Memory B cell (primary cell): ENCODE measurements at regions not wholly inside any gene's neighbourhood (a gene's known extent, or its start where the extent isn't known, plus 50 kb on each side); places are given as distances from the start of the nearest gene placed in this dataset.

ENCODE experiments used
- ATAC-seq: fragments of 150-1000 bp; cut with Tn5 transposase; 2 replicates; pipeline ENCODE4 v1.10.0; 2021; ENCODE audit warnings: low read depth, mild to moderate bottlenecking, moderate library complexity
- DNase-seq, 2 donors: peaks; one replicate each; pipeline ENCODE4 v3.0.0; 2022; ENCODE audit warnings: low spot score in 2 of 2
- H3K27ac Mint-ChIP-seq: one replicate; pipeline ENCODE4 v1.8.0; 2022; ENCODE audit warnings: mild to moderate bottlenecking, moderate library complexity, mixed read lengths
- H3K27me3 Mint-ChIP-seq: one replicate; pipeline ENCODE4 v1.8.0; 2022; ENCODE audit warnings: mixed read lengths
- H3K36me3 Mint-ChIP-seq: one replicate; pipeline ENCODE4 v1.8.0; 2022; ENCODE audit warnings: mild to moderate bottlenecking, mixed read lengths
- H3K4me1 Mint-ChIP-seq: one replicate; pipeline ENCODE4 v1.8.0; 2022; ENCODE audit warnings: mixed read lengths
- H3K4me3 Mint-ChIP-seq: one replicate; pipeline ENCODE4 v1.8.0; 2022; ENCODE audit warnings: mild to moderate bottlenecking, moderate library complexity, mixed read lengths
- H3K9me3 Mint-ChIP-seq: one replicate; pipeline ENCODE4 v1.8.0; 2022; ENCODE audit warnings: mixed read lengths

- DNase-seq (no peak), ATAC-seq (no peak)
- peaks cover 5% of the 10 kb centered on the region for H3K36me3 Mint-ChIP-seq
- H3K9me3 Mint-ChIP-seq, result peaks cover 4% of the 10 kb centered on the region
- no peaks in the 10 kb centered on the region for H3K27me3 Mint-ChIP-seq
- peaks cover 42% of the 10 kb centered on the region for H3K4me1 Mint-ChIP-seq
- H3K4me3 Mint-ChIP-seq, result peak overlapping the region; percentile 24
- H3K27ac Mint-ChIP-seq, result peak overlapping the region; percentile 94
Observed at GRCh38 chr12:93137656-93138612, 208.8 kb upstream of the EEA1 start.

DNA sequence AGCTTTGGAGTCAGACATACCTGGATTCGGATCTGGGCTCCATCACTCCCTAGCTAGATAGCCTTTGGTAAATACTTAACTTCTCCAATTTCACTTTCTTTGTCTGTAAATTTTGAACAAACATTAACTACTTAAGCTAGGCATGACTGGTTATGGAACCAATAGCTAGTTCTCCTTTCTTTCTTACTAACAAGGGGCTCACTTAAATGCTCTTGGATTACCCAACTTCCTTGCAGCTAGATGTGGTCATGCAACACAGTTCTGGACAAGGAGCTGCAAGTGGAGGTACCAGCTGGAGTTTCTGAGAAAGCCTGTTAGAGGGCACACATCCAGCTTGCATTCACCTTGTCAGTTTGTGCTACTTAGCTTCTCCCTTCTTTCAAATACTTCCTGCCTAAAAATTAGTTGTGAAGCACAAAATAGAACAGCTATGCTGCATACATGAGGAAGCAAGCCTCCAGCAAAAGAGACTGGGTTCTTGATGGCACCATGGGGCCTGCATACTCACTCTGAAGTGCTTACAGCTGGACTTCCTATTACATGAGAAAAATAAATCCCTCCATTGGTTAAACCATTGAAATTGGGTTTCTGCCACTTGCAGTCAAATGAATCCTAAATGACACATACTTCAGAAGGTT lies 210.1 kb upstream of the EEA1 start:
- Mint-ChIP-seq H3K4me1 (peaks cover 42% of the 10 kb centered on the region), H3K4me3 (peak overlapping the region; percentile 74), H3K9me3 (peaks cover 4% of the 10 kb centered on the region), H3K27me3 (no peaks in the 10 kb centered on the region), H3K27ac (peak overlapping the region; percentile 94), H3K36me3 (peaks cover 5% of the 10 kb centered on the region)
- ATAC-seq, result peak; percentile 87
- DNase-seq, result peak; percentile 19 to 21

- peaks cover 5% of the 10 kb centered on the region for H3K36me3 Mint-ChIP-seq
- H3K4me3 Mint-ChIP-seq, result no peak overlapping the region
- DNase-seq (no peak), ATAC-seq (no peak)
- H3K4me1 Mint-ChIP-seq, result peaks cover 36% of the 10 kb centered on the region
- no peak overlapping the region for H3K27ac Mint-ChIP-seq
- peaks cover 4% of the 10 kb centered on the region for H3K9me3 Mint-ChIP-seq
- H3K27me3 Mint-ChIP-seq, result no peaks in the 10 kb centered on the region
Observed at GRCh38 chr12:93140325-93140724, 211.2 kb upstream of the EEA1 start.

DNA sequence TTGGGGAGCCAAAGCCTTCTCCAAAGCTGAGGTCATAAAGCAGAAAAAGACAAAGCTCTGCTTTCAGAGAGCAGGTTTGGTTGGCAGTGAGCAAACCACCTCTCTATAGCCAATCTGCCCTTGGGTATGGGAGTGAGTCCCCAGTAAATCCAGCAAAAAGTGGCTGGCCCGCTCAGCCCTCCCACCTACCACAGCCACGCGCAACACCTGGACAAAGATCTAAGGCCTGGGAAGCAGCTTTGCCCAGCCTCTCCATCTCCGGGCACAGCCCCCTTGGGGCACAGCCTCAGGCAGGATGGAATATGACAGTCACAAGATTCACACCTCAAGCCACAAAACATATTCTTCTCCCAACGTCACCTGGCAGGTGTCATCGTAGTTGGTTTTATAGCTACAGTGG lies 211.7 kb upstream of the EEA1 start:
- ATAC-seq (no peak), DNase-seq (no peak)
- Mint-ChIP-seq H3K27ac (no peak overlapping the region), H3K4me3 (no peak overlapping the region), H3K4me1 (peaks cover 33% of the 10 kb centered on the region), H3K36me3 (peaks cover 5% of the 10 kb centered on the region), H3K27me3 (no peaks in the 10 kb centered on the region), H3K9me3 (peaks cover 4% of the 10 kb centered on the region)

DNA sequence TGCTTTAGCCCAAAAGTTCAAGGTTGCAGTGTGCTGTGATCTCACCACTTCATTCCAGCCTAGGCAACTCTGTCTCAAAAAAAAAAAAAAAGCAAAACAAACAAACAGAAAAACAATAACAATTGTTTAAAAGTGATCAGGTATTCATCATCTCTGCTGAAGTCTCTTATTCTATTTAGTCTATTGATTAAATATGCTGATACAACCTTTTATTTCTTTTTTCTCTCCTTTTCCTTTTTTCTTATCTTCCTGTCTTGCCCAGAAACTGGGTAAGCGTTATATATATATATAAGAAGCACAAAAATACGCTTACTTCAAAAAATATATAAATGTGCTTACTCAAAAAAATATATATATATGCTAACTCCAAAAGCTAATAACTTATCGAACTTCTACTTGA lies 213.8 kb upstream of the EEA1 start:
- no peak for DNase-seq
- Mint-ChIP-seq H3K27ac (no peak overlapping the region), H3K36me3 (peaks cover 5% of the 10 kb centered on the region), H3K4me1 (peaks cover 19% of the 10 kb centered on the region), H3K27me3 (no peaks in the 10 kb centered on the region), H3K4me3 (no peak overlapping the region), H3K9me3 (peaks cover 4% of the 10 kb centered on the region)
- ATAC-seq, result no peak

GRCh38 chr12:93144109-93144508 lies 215.0 kb upstream of the EEA1 start:
- DNase-seq (no peak), ATAC-seq (no peak)
- Mint-ChIP-seq H3K4me1 (peaks cover 11% of the 10 kb centered on the region), H3K27ac (no peak overlapping the region), H3K36me3 (peaks cover 5% of the 10 kb centered on the region), H3K4me3 (no peak overlapping the region), H3K27me3 (no peaks in the 10 kb centered on the region), H3K9me3 (peaks cover 4% of the 10 kb centered on the region)

- no peak overlapping the region for H3K4me3 Mint-ChIP-seq
- ATAC-seq, result no peak
- H3K36me3 Mint-ChIP-seq, result peaks cover 5% of the 10 kb centered on the region
- H3K27ac Mint-ChIP-seq, result no peak overlapping the region
- H3K9me3 Mint-ChIP-seq, result peaks cover 4% of the 10 kb centered on the region
- peaks cover 6% of the 10 kb centered on the region for H3K4me1 Mint-ChIP-seq
- no peak for DNase-seq
- no peaks in the 10 kb centered on the region for H3K27me3 Mint-ChIP-seq
Observed at GRCh38 chr12:93145086-93145485, 216.0 kb upstream of the EEA1 start.

- Mint-ChIP-seq H3K4me3 (no peak overlapping the region), H3K27ac (no peak overlapping the region), H3K9me3 (peaks cover 2% of the 10 kb centered on the region), H3K4me1 (peaks cover 4% of the 10 kb centered on the region), H3K27me3 (no peaks in the 10 kb centered on the region), H3K36me3 (peaks cover 2% of the 10 kb centered on the region)
- no peak for DNase-seq
- ATAC-seq, result no peak
Observed at GRCh38 chr12:93146263-93146939, 217.3 kb upstream of the EEA1 start.

DNA sequence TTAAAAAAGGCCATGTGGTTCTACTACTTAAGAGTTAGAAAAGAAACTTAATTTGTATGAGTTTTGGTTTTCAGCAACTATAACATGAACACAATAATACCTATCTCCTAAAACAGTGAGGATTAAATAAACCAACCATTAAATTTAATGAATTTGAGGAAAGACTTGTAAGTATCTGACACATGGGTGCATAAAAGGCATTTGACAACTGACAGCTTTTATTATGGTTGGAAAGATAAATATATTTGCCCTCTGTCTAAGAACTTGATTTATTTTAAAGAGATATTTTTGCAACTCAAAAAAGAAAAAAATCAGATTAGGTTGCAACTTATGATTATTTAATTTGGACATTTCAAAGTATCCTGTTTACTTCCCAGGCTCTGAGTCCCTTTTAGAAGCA lies 217.9 kb upstream of the EEA1 start:
- no peak overlapping the region for H3K27ac Mint-ChIP-seq
- H3K4me1 Mint-ChIP-seq, result peaks cover 4% of the 10 kb centered on the region
- no peak for ATAC-seq
- no peaks in the 10 kb centered on the region for H3K27me3 Mint-ChIP-seq
- H3K36me3 Mint-ChIP-seq, result peaks cover 2% of the 10 kb centered on the region
- no peak for DNase-seq
- H3K9me3 Mint-ChIP-seq, result peaks cover 2% of the 10 kb centered on the region
- H3K4me3 Mint-ChIP-seq, result no peak overlapping the region

- H3K27me3 Mint-ChIP-seq, result no peaks in the 10 kb centered on the region
- no peak for ATAC-seq
Observed at GRCh38 chr12:93148412-93148811, 219.3 kb upstream of the EEA1 start.

GRCh38 chr12:93149229-93149628 lies 220.1 kb upstream of the EEA1 start:
- Mint-ChIP-seq H3K4me1 (peaks cover 4% of the 10 kb centered on the region), H3K27me3 (no peaks in the 10 kb centered on the region), H3K9me3 (peaks cover under 1% of the 10 kb centered on the region), H3K36me3 (no peaks in the 10 kb centered on the region), H3K27ac (no peak overlapping the region), H3K4me3 (no peak overlapping the region)
- ATAC-seq (no peak), DNase-seq (no peak)

More at GRCh38 chr12:93148412-93148811, 219.3 kb upstream of the EEA1 start:
- H3K4me3 Mint-ChIP-seq, result no peak overlapping the region
- no peaks in the 10 kb centered on the region for H3K9me3 Mint-ChIP-seq
- no peaks in the 10 kb centered on the region for H3K36me3 Mint-ChIP-seq
- DNase-seq, result no peak
- peaks cover 4% of the 10 kb centered on the region for H3K4me1 Mint-ChIP-seq
- H3K27ac Mint-ChIP-seq, result no peak overlapping the region

DNA sequence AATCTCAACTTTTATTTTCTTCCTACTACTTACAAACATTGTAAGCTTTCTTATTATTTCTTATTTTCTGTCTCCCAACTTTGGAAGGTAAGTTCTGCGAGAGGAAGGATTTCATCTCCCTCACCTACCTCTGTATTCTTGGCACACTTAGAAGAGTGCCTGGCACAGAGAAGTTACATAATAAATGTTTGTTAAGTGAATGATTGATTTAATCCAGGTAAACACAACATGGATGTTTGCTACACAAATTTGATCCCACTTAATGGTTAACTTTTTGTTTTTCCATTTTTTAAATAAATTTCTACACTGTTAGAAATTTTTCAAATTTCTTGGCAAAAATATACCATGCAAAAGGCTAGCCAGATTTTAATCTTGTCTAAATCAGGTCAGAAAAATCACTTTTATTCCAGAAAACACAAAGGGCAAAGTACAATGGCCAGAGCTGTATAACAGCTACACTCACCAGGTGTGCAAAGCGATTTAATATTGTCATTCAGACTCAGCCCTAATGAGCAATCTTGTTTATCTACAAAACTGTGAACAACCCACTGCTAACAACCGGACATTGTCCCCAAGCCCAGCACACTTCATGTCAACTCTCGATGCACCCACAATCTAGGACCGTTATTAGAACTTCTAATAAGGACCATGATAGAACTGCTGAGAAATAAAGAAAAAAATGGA lies 222.1 kb upstream of the EEA1 start:
- Mint-ChIP-seq H3K9me3 (peaks cover 4% of the 10 kb centered on the region), H3K36me3 (no peaks in the 10 kb centered on the region), H3K27ac (no peak overlapping the region), H3K4me1 (peaks cover 4% of the 10 kb centered on the region), H3K27me3 (no peaks in the 10 kb centered on the region), H3K4me3 (no peak overlapping the region)
- no peak for DNase-seq
- no peak for ATAC-seq

DNA sequence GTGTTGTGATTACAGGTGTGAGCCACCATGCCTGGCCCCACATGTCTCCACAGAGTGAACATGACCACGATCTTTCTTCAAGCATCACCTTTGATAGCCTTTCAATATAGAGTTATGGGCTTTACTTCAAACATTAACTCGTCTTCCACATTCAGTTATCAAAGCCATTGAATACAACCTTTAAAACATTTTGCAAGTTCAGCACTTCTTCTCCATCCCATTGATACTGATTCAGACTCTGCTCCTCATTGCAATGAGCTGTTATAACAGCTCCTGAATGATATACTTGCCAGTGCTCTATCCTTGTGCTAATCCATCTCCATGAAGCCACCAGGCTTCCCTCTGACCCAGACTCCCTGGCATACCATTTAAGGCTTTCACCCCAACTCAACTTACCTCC lies 223.5 kb upstream of the EEA1 start:
- Mint-ChIP-seq H3K27me3 (no peaks in the 10 kb centered on the region), H3K36me3 (peaks cover 3% of the 10 kb centered on the region), H3K9me3 (peaks cover 7% of the 10 kb centered on the region), H3K4me3 (no peak overlapping the region), H3K27ac (no peak overlapping the region), H3K4me1 (peaks cover 4% of the 10 kb centered on the region)
- no peak for DNase-seq
- ATAC-seq, result no peak

- peaks cover 10% of the 10 kb centered on the region for H3K9me3 Mint-ChIP-seq
- ATAC-seq (no peak), DNase-seq (no peak)
- H3K36me3 Mint-ChIP-seq, result peaks cover 3% of the 10 kb centered on the region
- H3K4me1 Mint-ChIP-seq, result peaks cover 4% of the 10 kb centered on the region
- no peaks in the 10 kb centered on the region for H3K27me3 Mint-ChIP-seq
- H3K4me3 Mint-ChIP-seq, result no peak overlapping the region
- H3K27ac Mint-ChIP-seq, result no peak overlapping the region
Observed at GRCh38 chr12:93153321-93153720, 224.2 kb upstream of the EEA1 start.
